ENCODE measurements at regions not wholly inside any gene's neighbourhood (a gene's known extent, or its start where the extent isn't known, plus 50 kb on each side); places are given as distances from the start of the nearest gene placed in this dataset.

GRCh38 chr16:86381491-86381890 is 128.8 kb upstream of the FOXF1 start:
- Histone ChIP-seq H3K9me3 (ENCODE audit: control insufficient read depth, insufficient read depth, low read length) (no peaks in the 10 kb centered on the region), H3K4me1 (ENCODE audit: control insufficient read depth, low read length) (no peaks in the 10 kb centered on the region), H3K27ac (ENCODE audit: low read depth, low read length) (no peak overlapping the region), H3F3A (ENCODE audit: control insufficient read depth, insufficient read depth) (no peaks in the 10 kb centered on the region), H3K36me3 (ENCODE audit: control insufficient read depth, low read length) (no peaks in the 10 kb centered on the region), H3K27me3 (ENCODE audit: control insufficient read depth, low read length) (no peaks in the 10 kb centered on the region), H3K79me2 (ENCODE audit: control insufficient read depth, low read length) (no peaks in the 10 kb centered on the region), H4K20me1 (ENCODE audit: control insufficient read depth, insufficient read depth, low read depth, low read length) (no peaks in the 10 kb centered on the region), H3K9me2 (replicated peaks; ENCODE audit: control insufficient read depth, low read length) (no peaks in the 10 kb centered on the region), H3K4me3 (ENCODE audit: low read length) (no peak overlapping the region), H3K4me2 (ENCODE audit: low read length) (no peak overlapping the region)
- TF ChIP-seq CTCF (IDR thresholded peaks at IDR 0.05; ENCODE audit: low read depth, low read length, poor library complexity, severe bottlenecking), result no peak
- no peak for TF ChIP-seq EZH2phosphoT487 (IDR thresholded peaks at IDR 0.05; ENCODE audit: borderline replicate concordance, low read length)

GRCh38 chr16:86382067-86382773 is 128.1 kb upstream of the FOXF1 start:
- no peak overlapping the region for H3K4me3 ChIP-seq (ENCODE audit: low read length)
- TF ChIP-seq EZH2phosphoT487 (IDR thresholded peaks at IDR 0.05; ENCODE audit: borderline replicate concordance, low read length), result no peak
- no peak for TF ChIP-seq CTCF (IDR thresholded peaks at IDR 0.05; ENCODE audit: low read depth, low read length, poor library complexity, severe bottlenecking)
- H3K4me1 ChIP-seq (ENCODE audit: control insufficient read depth, low read length), result no peaks in the 10 kb centered on the region
- no peaks in the 10 kb centered on the region for H3K36me3 ChIP-seq (ENCODE audit: control insufficient read depth, low read length)
- no peaks in the 10 kb centered on the region for H3K9me2 ChIP-seq (replicated peaks; ENCODE audit: control insufficient read depth, low read length)
- H4K20me1 ChIP-seq (ENCODE audit: control insufficient read depth, insufficient read depth, low read depth, low read length), result no peaks in the 10 kb centered on the region
- no peaks in the 10 kb centered on the region for H3K79me2 ChIP-seq (ENCODE audit: control insufficient read depth, low read length)
- H3K4me2 ChIP-seq (ENCODE audit: low read length), result no peak overlapping the region
- no peaks in the 10 kb centered on the region for H3K27me3 ChIP-seq (ENCODE audit: control insufficient read depth, low read length)
- no peaks in the 10 kb centered on the region for H3F3A ChIP-seq (ENCODE audit: control insufficient read depth, insufficient read depth)
- H3K27ac ChIP-seq (ENCODE audit: low read depth, low read length), result no peak overlapping the region
- H3K9me3 ChIP-seq (ENCODE audit: control insufficient read depth, insufficient read depth, low read length), result no peaks in the 10 kb centered on the region

- H3K36me3 ChIP-seq (ENCODE audit: control insufficient read depth, low read length), result no peaks in the 10 kb centered on the region
- H3K27me3 ChIP-seq (ENCODE audit: control insufficient read depth, low read length), result no peaks in the 10 kb centered on the region
- H3K4me2 ChIP-seq (ENCODE audit: low read length), result no peak overlapping the region
- H3K27ac ChIP-seq (ENCODE audit: low read depth, low read length), result no peak overlapping the region
- H3F3A ChIP-seq (ENCODE audit: control insufficient read depth, insufficient read depth), result no peaks in the 10 kb centered on the region
- no peaks in the 10 kb centered on the region for H3K9me3 ChIP-seq (ENCODE audit: control insufficient read depth, insufficient read depth, low read length)
- no peak for TF ChIP-seq CTCF (IDR thresholded peaks at IDR 0.05; ENCODE audit: low read depth, low read length, poor library complexity, severe bottlenecking)
- TF ChIP-seq EZH2phosphoT487 (IDR thresholded peaks at IDR 0.05; ENCODE audit: borderline replicate concordance, low read length), result no peak
- no peaks in the 10 kb centered on the region for H3K79me2 ChIP-seq (ENCODE audit: control insufficient read depth, low read length)
- H4K20me1 ChIP-seq (ENCODE audit: control insufficient read depth, insufficient read depth, low read depth, low read length), result no peaks in the 10 kb centered on the region
- no peaks in the 10 kb centered on the region for H3K9me2 ChIP-seq (replicated peaks; ENCODE audit: control insufficient read depth, low read length)
- no peak overlapping the region for H3K4me3 ChIP-seq (ENCODE audit: low read length)
- no peaks in the 10 kb centered on the region for H3K4me1 ChIP-seq (ENCODE audit: control insufficient read depth, low read length)
These were observed 127.4 kb upstream of the FOXF1 start for GRCh38 chr16:86382774-86383407.

Data from DOHH2 (cell line).